ENCODE measurements at regions not wholly inside any gene's neighbourhood (a gene's known extent, or its start where the extent isn't known, plus 50 kb on each side); places are given as distances from the start of the nearest gene placed in this dataset.

- no peaks in the 10 kb centered on the region for H3K9me1 ChIP-seq (ENCODE audit: insufficient read depth, low read length)
- DNase-seq = no peak
- BruUV-seq (replicated peaks) = no TSS peak
- WGBS, 2 experiments (ENCODE audit: extremely low coverage in 2 of 2, insufficient read length in 1 of 2) = no CpG with 5 or more reads among the region's 1 CpG
- no peak overlapping the region for H3K56ac ChIP-seq (ENCODE audit: extremely low read depth, insufficient read depth, low read length)
- no peak overlapping the region for H3K27ac ChIP-seq (ENCODE audit: insufficient read depth, low read length)
- H2AK5ac ChIP-seq (ENCODE audit: low read depth, low read length) = no peak overlapping the region
- POLR2A ChIA-PET (ENCODE audit: unreplicated experiment) = no interaction called here
- H3K18ac ChIP-seq (ENCODE audit: low read depth, low read length) = no peak overlapping the region
- H3K9me3 ChIP-seq (ENCODE audit: control insufficient read depth, insufficient read depth, low read length) = 0 out of 2 replicates have a peak, but pooled peaks cover 3% of the 10 kb centered on the region
- H3K4me3 ChIP-seq (ENCODE audit: insufficient read depth, low read depth, low read length) = no peak overlapping the region
- no peak overlapping the region for H3K9ac ChIP-seq (ENCODE audit: low read depth, low read length)
- no peak overlapping the region for H3K14ac ChIP-seq (replicated peaks; ENCODE audit: low read depth, low read length)
- no peak overlapping the region for H3K4me2 ChIP-seq (ENCODE audit: low read depth, low read length)
- no peak overlapping the region for H2BK5ac ChIP-seq (ENCODE audit: low read depth, low read length, poor library complexity, severe bottlenecking)
- no peaks in the 10 kb centered on the region for H3K4me1 ChIP-seq (ENCODE audit: control insufficient read depth, insufficient read depth, low read length)
- in situ Hi-C loops (cut with MboI; ENCODE audit: low sequenced_read_pairs) = no loop called here
- H4K91ac ChIP-seq (ENCODE audit: insufficient read depth, low read depth, low read length) = no peak overlapping the region
- no peak overlapping the region for H2BK120ac ChIP-seq (ENCODE audit: low read depth, low read length)
- H3K27me3 ChIP-seq (ENCODE audit: control insufficient read depth, insufficient read depth, low read length) = no peaks in the 10 kb centered on the region
- no peak overlapping the region for H2BK20ac ChIP-seq (ENCODE audit: low read depth, low read length)
- dilution Hi-C loops (cut with HindIII; ENCODE audit: low sequenced_read_pairs, unreplicated experiment) = no loop called here
- H2BK15ac ChIP-seq (ENCODE audit: low read depth, low read length) = no peak overlapping the region
- H4K5ac ChIP-seq (ENCODE audit: low read depth, low read length) = no peak overlapping the region
- no peak overlapping the region for H2AFZ ChIP-seq (replicated peaks; ENCODE audit: low read length, poor library complexity)
- H3K36me3 ChIP-seq (ENCODE audit: control insufficient read depth, insufficient read depth, low read length) = no peaks in the 10 kb centered on the region
- no peaks in the 10 kb centered on the region for H4K20me1 ChIP-seq (ENCODE audit: insufficient read depth, low read length)
- no peak overlapping the region for H2AK9ac ChIP-seq (replicated peaks; ENCODE audit: low read depth, low read length, poor library complexity)
- H4K8ac ChIP-seq (ENCODE audit: low read depth in 2 of 2, low read length in 2 of 2) = no peak overlapping the region
- TF ChIP-seq CHD1 (IDR thresholded peaks at IDR 0.05; ENCODE audit: low read depth, low read length) (no peak), MAZ (IDR thresholded peaks at IDR 0.05; ENCODE audit: borderline replicate concordance, low read depth, low read length) (no peak), BHLHE40 (IDR thresholded peaks at IDR 0.05; ENCODE audit: low read depth, low read length) (no peak), CTCF (conservative IDR thresholded peaks at IDR 0.05; ENCODE audit: low read depth, low read length) (no peak), RCOR1 (IDR thresholded peaks at IDR 0.05; ENCODE audit: insufficient replicate concordance, low read length) (no peak), USF2 (IDR thresholded peaks at IDR 0.05; ENCODE audit: low read depth, low read length) (no peak), FOS (IDR thresholded peaks at IDR 0.05; ENCODE audit: low read depth, low read length) (no peak), POLR2A (IDR thresholded peaks at IDR 0.05; ENCODE audit: low read depth, low read length) (no peak), MAFK (IDR thresholded peaks at IDR 0.05; ENCODE audit: low read depth, low read length) (no peak), NFE2L2 (IDR thresholded peaks at IDR 0.05; ENCODE audit: low read depth, low read length) (no peak), MXI1 (IDR thresholded peaks at IDR 0.05; ENCODE audit: borderline replicate concordance, low read depth, low read length) (no peak), ELK1 (IDR thresholded peaks at IDR 0.05; ENCODE audit: borderline replicate concordance, low read depth, low read length) (no peak)
- H3K23ac ChIP-seq (ENCODE audit: low read depth, low read length) = no peak overlapping the region
- intact Hi-C loops (cut with micrococcal nuclease) = no loop called here
- no peaks in the 10 kb centered on the region for H3K79me1 ChIP-seq (ENCODE audit: low read depth in 1 of 2, low read length in 2 of 2)
- H3K4ac ChIP-seq (ENCODE audit: low read depth, low read length) = no peak overlapping the region
- CTCF ChIA-PET = no interaction called here
- ATAC-seq (ENCODE audit: low read depth) = no peak
Observed at GRCh38 chr14:28245216-28245615, 521.4 kb upstream of the FOXG1 start.

Measured in IMR-90 (cell line).